ENCODE measurements at regions not wholly inside any gene's neighbourhood (a gene's known extent, or its start where the extent isn't known, plus 50 kb on each side); places are given as distances from the start of the nearest gene placed in this dataset.

- CTCF ChIA-PET (ENCODE audit: low intra/inter-chr PET ratio), result no interaction called here
Observed at GRCh38 chr4:130163701-130164100, 1067.7 kb downstream of the C4orf33 start.

DNA sequence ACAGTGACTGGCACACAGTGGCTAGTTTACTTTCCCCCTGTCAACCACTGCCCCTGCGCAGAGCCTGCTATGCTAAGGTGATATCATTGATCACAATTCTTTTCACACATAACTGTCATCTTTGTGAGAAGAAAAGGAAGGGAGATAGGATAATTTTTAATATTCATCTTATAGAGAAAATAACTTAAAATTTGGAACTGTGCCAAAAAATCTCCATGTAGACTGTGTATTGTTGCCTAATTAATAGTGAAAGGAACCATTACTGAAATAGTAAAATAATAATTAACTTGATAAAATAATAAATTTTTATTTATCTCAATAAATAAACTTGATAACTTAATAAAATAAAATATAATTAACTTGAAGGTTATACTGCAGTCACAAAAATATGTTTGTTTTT is 1069.4 kb downstream of the C4orf33 start:
- no TSS peak for BruUV-seq (replicated peaks)
- H3K36me3 ChIP-seq (ENCODE audit: control insufficient read depth, insufficient read depth, low read length), result no peaks in the 10 kb centered on the region
- CTCF ChIA-PET (ENCODE audit: low intra/inter-chr PET ratio), result no interaction called here
- TF ChIP-seq NFIX (CRISPR knock-in tag; IDR thresholded peaks at IDR 0.05; ENCODE audit: low read depth) (peak; percentile 84), HDAC3 (IDR thresholded peaks at IDR 0.05; ENCODE audit: borderline replicate concordance, partially characterized antibody) (no peak), NFIC (IDR thresholded peaks at IDR 0.05) (peak; percentile 84)
- H3K4me3 ChIP-seq, result no peak overlapping the region
- H2AFZ ChIP-seq (ENCODE audit: low read depth, low read length), result no peak overlapping the region
- no peak for ATAC-seq
- no peaks in the 10 kb centered on the region; the same call in 1 of the 2 replicates for H3K9me3 ChIP-seq (replicated peaks; ENCODE audit: control insufficient read depth, insufficient read depth, low read depth, low read length)
- in situ Hi-C loops (cut with MboI), result no loop called here
- H3K4me2 ChIP-seq (ENCODE audit: insufficient read depth, low read length), result no peak overlapping the region
- H4K20me1 ChIP-seq (replicated peaks; ENCODE audit: control insufficient read depth, insufficient read depth, low read length), result no peaks in the 10 kb centered on the region
- H3K9ac ChIP-seq (ENCODE audit: insufficient read depth in 1 of 2, low read depth in 2 of 2, low read length in 2 of 2), result no peak overlapping the region
- H3K9me1 ChIP-seq (ENCODE audit: control insufficient read depth, insufficient read depth, low read length), result no peaks in the 10 kb centered on the region
- H3K4me1 ChIP-seq (replicated peaks in 1 of 2; ENCODE audit: control insufficient read depth in 2 of 2, insufficient read depth in 2 of 2, low read length in 2 of 2), result no peaks in the 10 kb centered on the region
- H3K79me2 ChIP-seq (ENCODE audit: control insufficient read depth, insufficient read depth, low read length), result no peaks in the 10 kb centered on the region
- FAIRE-seq, result no peak
- intact Hi-C loops (cut with micrococcal nuclease), result no loop called here
- WGBS (ENCODE audit: insufficient coverage, low coverage, missing lambda C conversion rate), result 0% methylated on average over 1 of the region's 1 CpG
- no peak overlapping the region for H3K27ac ChIP-seq (ENCODE audit: extremely low read depth, low read depth, low read length)
- no peaks in the 10 kb centered on the region for H3K27me3 ChIP-seq (ENCODE audit: control insufficient read depth in 2 of 2, insufficient read depth in 2 of 2, low read length in 2 of 2)
- POLR2A ChIA-PET, result no interaction called here
- DNase-seq (ENCODE audit: extremely low read depth in 1 of 4, low spot score in 3 of 4), result no peak

More at GRCh38 chr4:130163701-130164100, 1067.7 kb downstream of the C4orf33 start:
- H3K9ac ChIP-seq (ENCODE audit: insufficient read depth in 1 of 2, low read depth in 2 of 2, low read length in 2 of 2), result no peak overlapping the region
- BruUV-seq (replicated peaks), result no TSS peak
- H3K36me3 ChIP-seq (ENCODE audit: control insufficient read depth, insufficient read depth, low read length), result no peaks in the 10 kb centered on the region
- in situ Hi-C loops (cut with MboI) (no loop called here), intact Hi-C loops (cut with micrococcal nuclease) (no loop called here)
- TF ChIP-seq FOXK1 (CRISPR knock-in tag; IDR thresholded peaks at IDR 0.05; ENCODE audit: borderline replicate concordance), result no peak
- 0% methylated on average over 1 of the region's 1 CpG for WGBS (ENCODE audit: insufficient coverage, low coverage, missing lambda C conversion rate)
- no peak overlapping the region for H2AFZ ChIP-seq (ENCODE audit: low read depth, low read length)
- no peaks in the 10 kb centered on the region for H3K79me2 ChIP-seq (ENCODE audit: control insufficient read depth, insufficient read depth, low read length)
- no peaks in the 10 kb centered on the region for H3K9me1 ChIP-seq (ENCODE audit: control insufficient read depth, insufficient read depth, low read length)
- ATAC-seq (no peak), DNase-seq (ENCODE audit: extremely low read depth in 1 of 4, low spot score in 3 of 4) (no peak), FAIRE-seq (no peak)
- no peaks in the 10 kb centered on the region; the same call in 1 of the 2 replicates for H3K9me3 ChIP-seq (replicated peaks; ENCODE audit: control insufficient read depth, insufficient read depth, low read depth, low read length)
- POLR2A ChIA-PET, result no interaction called here
- no peak overlapping the region for H3K4me3 ChIP-seq
- H4K20me1 ChIP-seq (replicated peaks; ENCODE audit: control insufficient read depth, insufficient read depth, low read length), result no peaks in the 10 kb centered on the region
- H3K4me2 ChIP-seq (ENCODE audit: insufficient read depth, low read length), result no peak overlapping the region
- H3K27ac ChIP-seq (ENCODE audit: extremely low read depth, low read depth, low read length), result no peak overlapping the region
- no peaks in the 10 kb centered on the region for H3K27me3 ChIP-seq (ENCODE audit: control insufficient read depth in 2 of 2, insufficient read depth in 2 of 2, low read length in 2 of 2)
- no peaks in the 10 kb centered on the region for H3K4me1 ChIP-seq (replicated peaks in 1 of 2; ENCODE audit: control insufficient read depth in 2 of 2, insufficient read depth in 2 of 2, low read length in 2 of 2)
